NCI-H128 (cell line): ENCODE measurements at regions not wholly inside any gene's neighbourhood (a gene's known extent, or its start where the extent isn't known, plus 50 kb on each side); places are given as distances from the start of the nearest gene placed in this dataset.
"Not testable (repeated sequence)": the region's sequence is repeated elsewhere in the genome, so short reads cannot be mapped to it uniquely, and the experiment has no call there.

Experiments used
- DNase-seq: peaks from one replicate; lab custom pipeline; 2025; ENCODE audit not compliant: unreplicated experiment; lab: John Stamatoyannopoulos, UW

GRCh38 chr3:187795207-187795960 lies 50.1 kb upstream of the BCL6 start:
- DNase-seq = no peak

GRCh38 chr3:187798126-187798525 lies 52.9 kb upstream of the BCL6 start:
- peak; percentile 49 for DNase-seq

GRCh38 chr3:187798531-187799530 lies 53.6 kb upstream of the BCL6 start:
- DNase-seq = peak; percentile 49

GRCh38 chr3:187799942-187800641 lies 54.8 kb upstream of the BCL6 start:
- no peak for DNase-seq

- DNase-seq = no peak
Observed at GRCh38 chr3:187801152-187801551, 55.9 kb upstream of the BCL6 start.

GRCh38 chr3:187802203-187802927 lies 57.1 kb upstream of the BCL6 start:
- no peak for DNase-seq

GRCh38 chr3:187802928-187803259 lies 57.6 kb upstream of the BCL6 start:
- DNase-seq = no peak

GRCh38 chr3:187804120-187804744 lies 59.0 kb upstream of the BCL6 start:
- DNase-seq = no peak

GRCh38 chr3:187804745-187805121 lies 59.5 kb upstream of the BCL6 start:
- no peak for DNase-seq

GRCh38 chr3:187805774-187806173 lies 60.5 kb upstream of the BCL6 start:
- DNase-seq = no peak

GRCh38 chr3:187807086-187807862 lies 62.0 kb upstream of the BCL6 start:
- no peak for DNase-seq

GRCh38 chr3:187808527-187808895 lies 63.2 kb upstream of the BCL6 start:
- no peak for DNase-seq

- DNase-seq = no peak
Observed at GRCh38 chr3:187809612-187809991, 64.3 kb upstream of the BCL6 start.

GRCh38 chr3:187810021-187810446 lies 64.8 kb upstream of the BCL6 start:
- no peak for DNase-seq

GRCh38 chr3:187811585-187812250 lies 66.5 kb upstream of the BCL6 start:
- no peak for DNase-seq

GRCh38 chr3:187812496-187812895 lies 67.2 kb upstream of the BCL6 start:
- no peak for DNase-seq

GRCh38 chr3:187813198-187813597 lies 67.9 kb upstream of the BCL6 start:
- DNase-seq = no peak

- DNase-seq = not testable (repeated sequence)
Observed at GRCh38 chr3:187817766-187818165, 72.5 kb upstream of the BCL6 start.

- no peak for DNase-seq
Observed at GRCh38 chr3:187821616-187822317, 76.5 kb upstream of the BCL6 start.
